ENCODE measurements at regions not wholly inside any gene's neighbourhood (a gene's known extent, or its start where the extent isn't known, plus 50 kb on each side); places are given as distances from the start of the nearest gene placed in this dataset.

- TF ChIP-seq EZH2 (IDR thresholded peaks at IDR 0.05; ENCODE audit: borderline replicate concordance, low read length) (no peak), CTCF (IDR thresholded peaks at IDR 0.05; ENCODE audit: low read length) (no peak)
Measured at GRCh38 chr6:112936079-112936472, 588.9 kb downstream of the RFPL4B start.
